ENCODE measurements at regions not wholly inside any gene's neighbourhood (a gene's known extent, or its start where the extent isn't known, plus 50 kb on each side); places are given as distances from the start of the nearest gene placed in this dataset.
"Not testable (repeated sequence)": the region's sequence is repeated elsewhere in the genome, so short reads cannot be mapped to it uniquely, and the experiment has no call there.

DNA sequence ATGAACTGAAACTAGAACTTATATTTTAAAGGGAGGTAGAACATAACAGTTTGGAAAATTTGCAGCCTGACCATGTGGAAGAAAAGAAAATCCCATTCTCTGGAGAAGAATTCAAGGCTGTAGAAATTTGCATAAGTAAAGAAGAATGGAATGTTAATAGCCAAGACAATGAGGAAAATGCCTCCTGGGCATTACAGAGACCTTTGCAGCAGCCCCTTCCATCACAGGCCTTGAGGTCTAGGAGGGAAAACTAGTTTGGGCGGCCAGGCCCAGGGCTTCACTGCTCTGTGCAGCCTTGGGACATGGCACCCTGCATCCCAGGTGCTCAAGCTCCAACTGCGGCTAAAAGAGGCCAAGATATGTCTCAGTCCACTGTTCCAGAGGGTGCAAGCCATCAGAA is 1506.8 kb downstream of the PCDH18 start:
- no peak for DNase-seq

DNA sequence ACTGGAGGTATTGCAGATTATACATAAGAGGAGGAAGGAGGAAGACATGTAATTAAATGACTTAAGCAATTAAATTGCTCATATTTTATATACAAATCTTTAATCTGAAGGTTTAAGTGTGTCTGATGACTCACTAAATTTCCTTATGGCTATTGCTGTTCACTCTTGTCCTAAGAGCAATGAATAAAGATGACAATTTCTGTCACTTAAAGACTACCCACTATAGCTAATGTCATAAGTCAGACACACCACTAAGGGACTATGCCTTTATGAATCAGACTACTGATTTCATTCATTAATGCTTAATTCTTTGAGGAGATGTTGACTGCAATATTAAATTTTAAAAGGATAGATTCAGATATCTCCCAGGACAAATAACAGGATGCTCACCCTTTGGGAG is 1514.7 kb downstream of the PCDH18 start:
- DNase-seq, result no peak

DNA sequence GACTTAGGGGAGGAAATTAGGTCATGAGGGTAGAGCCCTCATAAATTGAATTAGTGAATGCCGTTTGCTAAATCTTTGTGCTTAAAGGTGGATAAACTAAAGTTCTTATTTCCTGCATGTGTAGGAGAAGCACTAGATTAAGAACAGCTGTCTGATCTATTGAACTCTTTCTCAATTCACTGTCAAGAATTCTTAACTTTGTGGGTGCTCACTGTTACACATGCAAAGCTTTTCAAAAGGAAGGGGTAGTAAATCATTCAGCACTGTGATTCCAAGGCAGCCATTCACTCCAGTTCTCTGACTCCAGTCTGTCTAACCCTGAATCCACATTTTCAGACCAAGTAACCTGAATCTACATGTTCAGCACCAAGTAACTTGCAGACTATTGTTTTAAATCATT is 1520.1 kb downstream of the PCDH18 start:
- DNase-seq, result no peak

DNA sequence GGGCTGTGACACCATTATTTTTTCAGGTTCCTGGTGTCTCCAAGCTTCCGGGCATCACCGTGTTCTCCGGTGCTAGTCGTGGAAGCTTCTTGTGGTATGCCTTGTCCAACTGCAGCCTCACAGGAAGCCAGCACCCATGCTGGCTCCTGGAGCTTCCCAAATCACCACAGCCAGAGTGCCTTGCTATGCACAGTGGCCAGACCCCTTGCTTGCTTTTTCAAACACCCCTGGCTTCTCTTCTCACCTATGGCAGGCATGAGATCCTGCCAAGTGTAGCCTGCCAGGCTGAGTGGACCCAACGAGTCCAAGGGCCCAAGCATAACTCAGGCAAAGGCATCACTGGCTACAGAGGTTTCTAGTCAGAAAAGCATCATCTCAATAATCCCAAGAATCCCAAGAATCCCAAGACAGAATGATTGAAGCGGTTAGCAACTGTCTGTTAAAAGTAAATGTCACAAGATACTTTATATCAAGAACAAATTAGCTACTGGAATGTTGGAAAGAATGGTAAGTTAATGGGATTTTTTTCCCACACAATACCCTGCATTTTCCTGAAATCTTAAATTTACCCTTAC is 1522.9 kb downstream of the PCDH18 start:
- no peak for DNase-seq

DNA sequence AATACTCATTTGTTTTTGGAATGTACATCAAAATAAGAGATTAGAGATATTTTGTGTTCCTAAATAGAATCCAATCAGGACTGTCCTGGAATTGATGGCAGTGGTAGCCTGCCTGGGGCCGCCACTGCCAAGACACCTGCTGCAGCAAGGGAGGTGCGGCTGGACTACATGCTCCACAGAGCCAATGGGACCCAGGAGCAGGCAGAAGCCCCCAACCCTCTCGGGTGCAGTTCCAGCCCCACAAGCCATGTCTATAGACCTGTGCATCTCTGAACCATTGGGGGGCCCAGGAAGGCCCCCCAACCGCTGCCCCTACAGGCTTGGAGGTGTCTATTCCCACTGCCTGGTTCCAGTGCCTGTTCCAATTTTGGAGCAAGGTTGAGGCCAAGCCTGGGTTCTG is 1524.3 kb downstream of the PCDH18 start:
- DNase-seq, result no peak

DNA sequence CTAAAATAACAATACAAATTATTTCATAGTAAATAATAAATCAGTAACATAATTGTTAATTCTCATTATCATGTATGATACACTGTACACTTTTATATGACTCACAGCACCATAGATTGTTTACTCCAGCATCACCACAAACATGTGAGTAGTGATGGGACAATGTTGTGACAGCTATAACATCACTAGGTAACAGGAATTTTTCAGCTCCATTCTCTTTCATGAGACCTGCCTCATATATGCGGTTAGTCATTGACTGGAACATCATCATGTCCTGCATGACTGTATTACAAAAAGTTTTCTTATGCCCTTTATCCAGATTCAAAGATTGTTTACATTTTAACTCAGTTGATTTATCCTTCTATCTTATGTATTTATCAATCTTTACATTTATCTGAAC is 1530.0 kb downstream of the PCDH18 start:
- no peak for DNase-seq

DNA sequence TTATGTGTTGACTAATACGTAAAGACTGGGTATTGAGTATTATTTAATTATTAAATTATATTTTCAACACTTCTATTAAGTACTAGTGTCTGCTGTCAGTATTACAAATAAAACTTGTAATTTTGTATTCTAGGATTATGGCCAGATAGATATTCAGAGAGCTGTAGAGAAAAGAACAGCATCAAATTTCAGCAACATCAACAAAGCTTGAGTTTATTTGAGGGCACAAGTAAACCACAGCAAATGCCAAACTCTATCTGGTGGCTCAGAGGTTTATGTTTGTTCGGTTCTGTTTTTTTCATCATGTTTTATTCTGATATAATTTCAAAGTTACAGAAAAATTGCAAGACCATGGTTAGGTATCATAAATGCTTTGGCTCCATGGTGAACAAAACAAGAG is 1530.5 kb downstream of the PCDH18 start:
- no peak for DNase-seq

DNA sequence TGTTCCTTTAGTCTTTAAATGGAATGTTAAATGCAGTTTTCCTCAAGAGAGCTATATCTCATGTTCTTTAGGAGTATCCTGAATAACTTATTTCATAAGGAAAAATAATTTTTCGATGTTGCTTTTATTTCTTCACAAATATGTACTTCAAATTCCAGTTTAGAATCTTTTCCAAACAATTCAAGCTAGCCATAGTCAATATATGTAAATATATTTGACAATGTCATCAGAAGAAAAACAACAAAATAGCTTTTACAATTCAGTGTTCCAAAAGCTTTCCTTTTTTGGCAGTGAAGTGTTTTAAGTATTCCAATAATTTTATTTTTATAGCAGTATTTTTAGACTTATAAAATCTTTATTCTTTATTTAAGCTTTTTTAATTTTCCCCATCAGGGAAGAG is 1532.0 kb downstream of the PCDH18 start:
- DNase-seq, result no peak

DNA sequence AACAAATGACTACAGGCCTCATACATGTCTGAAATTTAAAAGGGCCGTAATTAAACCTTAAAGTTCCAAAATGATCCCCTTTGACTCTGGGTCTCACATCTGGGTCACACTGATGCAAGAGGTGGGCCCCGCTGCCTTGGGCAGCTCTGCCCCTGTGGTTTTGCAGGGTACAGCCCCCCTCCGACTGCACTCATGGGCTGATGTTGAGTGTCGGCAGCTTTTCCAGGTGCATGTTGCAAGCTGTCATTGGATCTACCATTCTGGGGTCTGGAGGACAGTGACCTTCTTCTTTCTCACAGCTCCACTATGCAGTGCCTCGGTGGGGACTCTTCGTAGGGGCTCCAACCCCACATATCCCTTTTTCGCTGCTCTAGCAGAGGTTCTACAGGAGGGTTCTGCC is 1537.9 kb downstream of the PCDH18 start:
- DNase-seq, result no peak

DNA sequence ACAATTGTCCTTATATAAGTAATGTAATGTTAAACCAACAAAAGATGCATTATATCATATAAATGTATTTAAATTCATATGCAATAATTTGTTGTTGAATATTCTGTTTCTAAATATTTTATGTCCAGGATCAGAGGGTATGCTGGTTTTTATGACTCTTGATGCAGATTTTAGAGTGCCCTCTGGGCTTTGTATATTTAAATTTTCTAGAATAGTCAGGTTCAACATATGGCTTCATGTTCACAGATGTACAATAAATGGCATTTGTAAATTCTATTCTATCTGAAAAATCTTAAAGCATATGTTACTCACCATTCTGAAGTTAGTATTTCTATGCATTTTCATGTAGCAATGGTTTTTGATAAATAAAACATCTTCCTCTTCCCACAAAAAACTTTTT is 1555.4 kb downstream of the PCDH18 start:
- no peak for DNase-seq

DNA sequence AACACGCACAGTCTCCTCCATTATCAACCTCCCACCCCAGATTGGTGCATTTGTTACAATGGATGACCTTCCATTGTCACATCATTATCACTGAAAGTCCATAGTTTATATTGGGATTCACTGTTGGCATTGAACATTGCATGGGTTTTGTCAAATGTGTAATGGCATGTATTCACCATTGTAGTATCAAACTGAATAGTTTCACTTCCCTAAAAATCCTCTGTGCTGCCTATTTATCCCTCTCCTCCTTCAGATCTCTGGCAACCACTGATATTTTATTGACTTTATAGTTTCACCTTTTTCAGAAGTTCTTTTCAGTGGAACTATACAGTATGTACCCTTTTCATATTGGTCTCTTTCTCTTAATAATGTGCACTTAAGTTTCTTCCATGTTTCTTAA is 1565.4 kb downstream of the PCDH18 start:
- no peak for DNase-seq

DNA sequence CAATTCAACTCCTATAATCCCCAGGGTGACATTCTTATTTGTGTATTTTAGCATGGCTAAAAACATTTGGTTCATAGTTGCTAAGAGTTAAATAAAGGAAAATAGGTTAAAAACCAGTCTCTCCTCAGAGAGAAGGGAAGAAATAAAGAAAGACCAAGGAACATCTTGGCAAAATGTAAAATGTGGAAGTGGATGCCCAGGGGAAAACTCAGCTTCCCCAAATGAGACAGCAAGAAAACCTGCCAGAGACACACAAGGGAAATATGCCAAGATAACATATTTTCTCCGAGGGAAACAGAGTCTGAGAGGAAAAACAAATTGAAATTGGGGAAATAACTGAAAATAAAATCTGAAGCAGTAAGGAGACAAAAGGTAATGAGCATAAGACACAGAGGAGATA is 1569.3 kb downstream of the PCDH18 start:
- DNase-seq, result no peak

DNA sequence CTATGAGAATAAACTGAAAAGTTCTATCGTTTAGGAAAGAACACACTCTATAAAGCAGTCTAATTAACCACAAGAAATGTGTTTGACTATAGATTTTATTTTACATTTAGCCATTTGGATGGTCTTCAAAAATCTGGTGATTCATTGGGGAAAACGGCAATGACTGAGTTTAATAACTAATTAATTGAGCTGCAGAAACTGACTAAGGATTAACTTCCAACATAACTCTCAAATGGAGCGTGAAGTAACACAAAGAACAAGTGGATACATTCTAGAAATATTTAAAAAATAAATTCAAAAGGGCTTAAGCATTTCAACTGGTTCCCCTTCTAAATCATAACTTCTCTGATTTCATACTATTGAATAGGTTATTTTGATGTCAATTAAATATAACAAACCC is 1582.4 kb downstream of the PCDH18 start:
- DNase-seq, result no peak

DNA sequence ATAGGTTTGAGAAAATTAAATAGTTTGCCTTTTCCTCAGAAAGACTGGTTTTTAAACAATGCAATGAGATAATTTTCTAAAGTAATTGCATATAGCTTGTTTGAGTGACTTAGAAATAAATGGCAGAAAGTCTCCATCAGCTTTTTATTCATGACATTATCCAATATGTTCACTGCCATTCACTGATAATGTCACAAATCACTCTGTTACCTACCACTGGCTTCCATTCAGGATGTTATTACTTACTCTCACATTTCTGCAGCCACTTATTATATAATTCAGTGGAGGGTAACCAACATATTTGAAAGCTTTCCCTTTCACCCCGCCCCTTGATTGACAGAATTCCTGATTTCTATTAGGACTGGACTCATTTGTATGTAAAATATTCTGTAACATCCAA is 1583.5 kb downstream of the PCDH18 start:
- DNase-seq, result no peak

DNA sequence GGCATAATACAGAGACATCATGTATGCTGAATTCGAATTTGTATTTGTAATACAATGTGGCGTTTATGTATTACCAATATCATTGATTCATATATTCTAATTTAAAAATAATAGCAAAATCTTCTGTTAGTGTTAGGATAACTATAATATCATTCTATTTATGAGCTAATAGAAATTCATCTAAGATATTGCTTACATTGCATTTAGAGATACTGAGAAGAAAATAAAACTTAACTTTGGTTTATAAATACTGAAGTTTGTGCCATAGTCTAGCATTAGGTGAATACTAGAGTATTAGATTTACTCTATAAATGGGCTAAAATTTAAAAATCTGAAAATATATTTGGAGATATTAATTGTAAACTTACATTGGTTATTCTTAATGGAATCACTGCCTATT is 1590.6 kb downstream of the PCDH18 start:
- no peak for DNase-seq

DNA sequence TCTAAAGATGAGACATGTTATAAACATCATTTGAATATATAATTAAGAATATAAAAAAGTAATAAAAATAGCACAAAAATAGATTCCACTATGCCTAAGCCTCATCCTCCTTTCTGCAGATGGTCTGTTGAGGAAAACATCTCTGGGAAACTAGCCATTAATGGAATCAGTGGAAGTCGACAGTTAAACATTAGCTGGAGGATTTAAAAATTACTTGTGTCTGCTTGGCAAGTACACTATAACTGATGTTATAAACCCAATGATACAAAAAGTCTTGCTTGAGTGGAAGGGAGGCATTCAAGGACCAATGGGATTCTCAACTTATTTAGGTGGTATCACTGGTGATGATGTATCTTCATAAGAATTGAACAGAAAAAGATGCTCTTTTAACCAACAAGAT is 1598.3 kb downstream of the PCDH18 start:
- peak; percentile 25 for DNase-seq

DNA sequence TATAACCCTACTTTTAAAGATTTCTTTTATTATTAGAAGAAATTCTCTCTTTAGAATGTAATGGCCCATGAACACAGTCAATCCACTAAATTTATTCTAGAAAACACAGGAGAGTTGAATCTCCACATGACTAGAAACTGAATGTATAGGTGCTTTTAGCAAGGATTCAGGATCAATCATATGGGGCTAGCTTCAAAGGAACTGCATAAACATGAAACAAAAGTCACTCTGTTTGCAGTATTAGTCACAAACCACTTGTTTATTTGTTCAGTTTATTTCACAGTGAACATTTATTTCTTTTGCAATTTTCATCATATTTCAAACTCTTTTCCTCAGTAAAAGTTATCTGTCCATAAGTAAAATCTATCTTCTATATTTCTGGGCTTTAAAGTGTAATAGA is 1604.6 kb downstream of the PCDH18 start:
- no peak for DNase-seq

DNA sequence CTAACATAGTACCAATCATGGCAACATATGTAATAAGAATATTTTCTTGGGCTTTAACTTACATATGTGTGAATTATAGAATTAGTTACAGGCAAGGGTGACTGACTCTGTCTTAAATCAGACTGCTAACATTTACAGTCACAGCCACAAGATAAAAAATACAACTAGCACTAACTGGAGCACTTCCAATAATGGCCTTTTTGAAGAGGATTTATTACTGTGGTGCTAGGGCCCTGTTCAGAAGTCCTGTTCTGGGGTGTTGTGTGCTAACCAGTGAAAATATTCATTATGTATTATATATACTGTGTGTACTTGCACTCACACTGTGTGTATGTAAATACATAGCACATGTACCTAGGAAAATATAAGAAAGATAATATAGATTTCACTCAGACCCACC is 1611.2 kb downstream of the PCDH18 start:
- DNase-seq, result no peak

DNA sequence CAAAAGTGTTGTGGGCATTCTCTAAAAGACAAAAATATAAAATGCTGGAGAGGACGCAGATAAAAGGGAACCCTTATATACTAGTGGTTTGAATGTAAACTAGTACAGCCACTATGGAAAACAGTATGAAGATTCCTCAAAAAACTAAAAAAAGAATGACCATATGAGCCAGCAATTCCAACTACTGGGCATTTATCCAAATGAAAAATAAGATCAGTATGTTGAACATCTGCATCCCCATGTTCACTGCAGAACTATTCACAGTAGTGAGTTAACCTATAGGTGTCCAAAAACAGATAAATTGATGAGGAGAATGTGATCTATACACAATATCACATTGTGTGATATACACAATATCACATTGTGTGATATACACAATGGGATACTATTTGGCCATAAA is 1615.3 kb downstream of the PCDH18 start:
- DNase-seq, result peak; percentile 60

DNA sequence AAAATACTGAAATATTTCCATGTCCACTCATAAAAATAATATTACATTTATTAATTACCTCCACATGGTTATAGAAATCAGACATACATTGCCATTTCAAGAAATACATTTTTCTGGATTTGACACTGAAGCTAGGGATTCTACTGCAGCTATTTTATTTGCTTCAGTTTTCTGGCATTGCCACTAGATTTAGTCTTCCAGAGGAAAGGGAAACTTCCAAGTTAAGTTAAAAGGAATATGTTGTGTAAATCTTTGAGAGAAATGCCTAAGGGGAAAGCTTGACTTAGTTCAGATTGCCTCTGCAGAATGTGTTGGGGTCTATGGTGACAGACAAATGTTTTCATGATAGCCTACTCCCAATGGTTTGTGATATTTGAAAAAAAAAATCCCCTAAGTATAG is 1631.3 kb downstream of the PCDH18 start:
- no peak for DNase-seq

DNA sequence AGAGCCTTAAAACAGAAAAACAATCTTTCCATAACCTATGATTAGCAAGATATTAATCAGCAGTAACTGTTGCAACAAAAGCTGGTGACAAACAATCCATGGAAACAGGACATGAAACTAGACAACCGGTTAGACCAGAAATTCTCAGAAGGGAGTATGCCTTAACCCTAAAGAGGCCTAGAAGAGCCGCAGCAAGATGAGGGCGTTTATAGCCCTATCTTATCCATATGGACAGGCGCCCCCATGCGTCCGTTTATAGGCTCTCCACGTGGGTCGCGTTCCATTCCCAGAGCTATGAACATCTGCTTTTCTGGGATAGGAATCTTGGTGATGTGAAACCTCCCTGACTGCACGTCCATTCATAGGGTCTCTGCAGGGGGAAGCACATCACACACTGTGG is 1662.7 kb upstream of the PABPC4L start:
- not testable (repeated sequence) for DNase-seq

DNA sequence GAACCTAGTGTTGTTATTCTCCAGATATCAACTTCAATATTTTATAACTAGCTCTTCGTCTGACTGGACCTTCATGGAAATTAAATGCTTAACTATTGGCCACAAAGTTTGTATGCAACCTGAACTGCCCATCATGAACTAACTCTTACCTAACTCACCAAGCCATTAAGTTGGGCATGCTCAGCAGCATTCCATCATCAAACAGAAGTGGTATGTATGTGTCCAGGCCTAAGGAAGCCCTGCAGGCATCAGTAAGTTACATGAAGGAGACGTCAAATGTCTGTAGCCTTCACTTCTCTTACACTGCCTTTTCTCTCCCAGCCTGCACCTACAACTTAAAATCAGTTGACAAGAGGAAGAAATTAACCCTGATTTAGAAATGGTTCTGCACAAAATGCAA is 1639.2 kb upstream of the PABPC4L start:
- no peak for DNase-seq

DNA sequence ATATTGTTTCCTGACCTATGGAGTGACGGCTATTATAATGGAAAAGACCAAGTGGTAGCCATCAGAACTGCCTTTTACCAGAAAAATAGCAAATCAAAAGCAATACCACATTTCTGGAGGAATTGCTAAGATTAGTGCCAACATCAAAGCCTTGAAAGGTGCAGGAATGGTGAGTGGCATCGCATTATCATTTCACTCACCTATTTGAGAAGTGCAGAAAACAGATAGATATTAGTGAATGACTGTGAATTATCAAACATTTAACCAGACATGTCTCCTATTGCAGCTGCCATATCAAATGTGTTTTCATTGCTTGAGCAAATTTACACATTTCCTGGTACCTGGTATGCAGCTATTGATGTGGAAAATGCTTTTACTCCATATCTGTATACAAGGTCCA is 1638.1 kb upstream of the PABPC4L start:
- no peak for DNase-seq

DNA sequence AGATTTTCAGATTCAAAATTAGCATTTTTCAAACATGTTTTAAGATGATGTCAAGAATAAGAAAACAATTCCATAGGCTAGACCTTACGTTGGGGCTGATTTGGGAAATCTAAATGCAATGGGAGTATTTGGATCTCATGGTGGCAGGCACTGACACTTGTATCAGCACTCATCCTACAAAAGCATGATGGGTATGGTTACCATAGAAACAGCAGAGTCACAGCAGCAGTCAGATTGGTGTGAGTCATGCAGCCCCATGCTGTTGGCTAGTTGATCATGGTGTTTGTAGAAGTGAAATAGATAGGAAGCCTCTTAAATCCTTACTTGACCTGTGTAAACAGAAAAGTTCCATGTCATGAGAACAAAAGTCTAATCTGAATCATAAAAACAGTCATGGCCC is 1637.3 kb upstream of the PABPC4L start:
- DNase-seq, result no peak

DNA sequence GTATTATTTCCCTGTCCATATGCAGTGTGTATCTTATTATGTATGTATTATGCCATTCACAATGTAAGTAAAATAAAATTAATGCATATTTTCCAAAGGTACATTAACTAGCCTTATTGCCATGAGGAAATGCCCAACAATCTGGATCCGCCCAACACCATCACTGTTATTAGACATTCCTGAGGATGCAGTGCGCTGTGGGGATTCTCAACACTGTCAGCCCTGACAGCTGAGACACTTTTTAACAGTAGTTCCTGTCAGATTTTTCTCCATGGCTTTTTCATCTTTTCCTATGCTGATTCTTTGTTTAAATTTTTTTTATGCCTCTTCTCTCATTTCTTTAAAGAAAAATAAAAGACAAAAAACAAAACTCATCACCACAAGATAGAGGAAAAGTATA is 1632.9 kb upstream of the PABPC4L start:
- DNase-seq, result no peak

DNA sequence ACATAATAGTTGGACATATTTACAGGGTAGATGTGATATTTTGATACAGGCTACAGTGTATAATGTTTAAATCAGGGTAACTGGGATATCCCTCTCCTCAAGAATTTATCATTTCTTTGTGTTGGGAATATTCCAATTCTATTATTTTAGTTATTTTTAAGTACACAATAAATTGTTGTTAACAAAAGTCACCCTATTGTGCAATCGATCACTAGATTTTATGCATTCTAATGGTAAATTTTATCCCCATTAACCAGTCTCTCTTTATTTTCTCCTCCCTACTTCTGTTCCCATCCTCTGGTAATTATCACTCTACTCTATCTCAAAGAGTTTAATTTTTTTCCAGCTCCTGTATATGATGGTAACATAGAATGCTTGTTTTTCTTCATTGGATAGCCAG is 1631.9 kb upstream of the PABPC4L start:
- no peak for DNase-seq
